GM12878 (cell line): ENCODE measurements at regions not wholly inside any gene's neighbourhood (a gene's known extent, or its start where the extent isn't known, plus 50 kb on each side); places are given as distances from the start of the nearest gene placed in this dataset.

Source experiments
- BHLHE40 ChIP-seq, 2 experiments: fragments of 450-650 bp in 1 of 2; IDR thresholded peaks; 2 replicates each; pipeline ENCODE4 v1.6.1; 2011 to 2017; ENCODE audit warnings: low read depth in 2 of 2, borderline replicate concordance in 1 of 2, improper control_type of control experiment in 1 of 2, low read length in 1 of 2, mild to moderate bottlenecking in 1 of 2
- BMI1 ChIP-seq: fragments of 450-650 bp; IDR thresholded peaks from 2 replicates; pipeline ENCODE4 v1.6.1; 2016; ENCODE audit warnings: mild to moderate bottlenecking, moderate library complexity, borderline replicate concordance
- CBX3 ChIP-seq: fragments of 200-600 bp; sonication (generic); IDR thresholded peaks from 2 replicates; pipeline ENCODE4 v1.6.1; 2016; ENCODE audit warnings: low read depth, borderline replicate concordance
- CUX1 ChIP-seq: IDR thresholded peaks from 2 replicates; pipeline ENCODE4 v1.6.1; 2012; ENCODE audit warnings: improper control_type of control experiment, low read depth, low read length; ENCODE audit not compliant: insufficient replicate concordance
- FOS ChIP-seq: IDR thresholded peaks from 3 replicates; pipeline ENCODE4 v1.6.1; 2011; ENCODE audit warnings: borderline replicate concordance; ENCODE audit not compliant: insufficient read length; ENCODE audit errors: extremely low read depth
- IKZF2 ChIP-seq, 2 experiments: fragments of 450-650 bp; IDR thresholded peaks; 2 replicates each; pipeline ENCODE4 v1.6.1; 2017; ENCODE audit warnings: mild to moderate bottlenecking in 2 of 2, moderate library complexity in 2 of 2
- KAT2A ChIP-seq: conservative IDR thresholded peaks from 2 replicates; pipeline ENCODE4 v1.6.1; 2011; ENCODE audit warnings: low read depth, low read length; ENCODE audit not compliant: control insufficient read depth
- MEF2A ChIP-seq: IDR thresholded peaks from 2 replicates; pipeline ENCODE4 v1.6.1; 2011; ENCODE audit warnings: low read depth, mild to moderate bottlenecking, low read length, moderate library complexity; ENCODE audit not compliant: insufficient read depth
- NFYB ChIP-seq: IDR thresholded peaks from 2 replicates; pipeline ENCODE4 v1.6.1; 2011; ENCODE audit warnings: low read depth, mild to moderate bottlenecking, low read length, improper control_type of control experiment, moderate library complexity; ENCODE audit not compliant: insufficient read depth
- NR2F1 ChIP-seq: fragments of 450-650 bp; conservative IDR thresholded peaks from 2 replicates; pipeline ENCODE4 v1.6.1; 2017; ENCODE audit warnings: mild to moderate bottlenecking
- RAD21 ChIP-seq: IDR thresholded peaks from 2 replicates; pipeline ENCODE4 v1.6.1; 2011; ENCODE audit warnings: mild to moderate bottlenecking, low read depth, low read length, moderate library complexity; ENCODE audit not compliant: insufficient read depth
- RAD51 ChIP-seq: fragments of 450-650 bp; IDR thresholded peaks from 2 replicates; pipeline ENCODE4 v1.6.1; 2016; ENCODE audit warnings: moderate library complexity, mild to moderate bottlenecking, inconsistent platforms
- RB1 ChIP-seq: fragments of 450-650 bp; formaldehyde crosslinking; IDR thresholded peaks from 2 replicates; pipeline ENCODE4 v1.6.1; 2017; ENCODE audit warnings: mild to moderate bottlenecking, borderline replicate concordance
- SMAD1 ChIP-seq: fragments of 450-650 bp; IDR thresholded peaks from 2 replicates; pipeline ENCODE4 v1.6.1; 2018; ENCODE audit warnings: mild to moderate bottlenecking, low read depth; ENCODE audit not compliant: partially characterized antibody
- SMARCA5 ChIP-seq: fragments of 450-650 bp; IDR thresholded peaks from 2 replicates; pipeline ENCODE4 v1.6.1; 2017; ENCODE audit warnings: mild to moderate bottlenecking
- SP1 ChIP-seq: IDR thresholded peaks from one replicate; pipeline ENCODE4 v1.6.1; 2011; ENCODE audit warnings: low read depth, low read length
- STAT1 ChIP-seq: fragments of 450-650 bp; conservative IDR thresholded peaks from 2 replicates; pipeline ENCODE4 v1.6.1; 2014; ENCODE audit warnings: antibody characterized with exemption, mild to moderate bottlenecking
- STAT3 ChIP-seq: IDR thresholded peaks from 2 replicates; pipeline ENCODE4 v1.6.1; 2011; ENCODE audit warnings: low read depth, low read length, improper control_type of control experiment
- SUZ12 ChIP-seq: fragments of 200-600 bp; sonication (generic); IDR thresholded peaks from one replicate; pipeline ENCODE4 v1.6.1; 2018; ENCODE audit warnings: antibody characterized with exemption, mild to moderate bottlenecking; ENCODE audit not compliant: unreplicated experiment
- USF1 ChIP-seq: IDR thresholded peaks from 2 replicates; pipeline ENCODE4 v1.6.1; 2011; ENCODE audit warnings: borderline replicate concordance, low read depth, mild to moderate bottlenecking, moderate library complexity, mixed read lengths, low read length; ENCODE audit not compliant: insufficient read depth; ENCODE audit errors: extremely low read length
- ZNF274 ChIP-seq: IDR thresholded peaks from one replicate; pipeline ENCODE4 v1.8.0; 2011; ENCODE audit not compliant: insufficient read length, insufficient read depth
- TF ChIP-seq, protein P1 (sequence below): fragments of 450-650 bp; IDR thresholded peaks from 2 replicates; pipeline ENCODE4 v1.6.1; 2017; ENCODE audit warnings: mild to moderate bottlenecking

DNA sequence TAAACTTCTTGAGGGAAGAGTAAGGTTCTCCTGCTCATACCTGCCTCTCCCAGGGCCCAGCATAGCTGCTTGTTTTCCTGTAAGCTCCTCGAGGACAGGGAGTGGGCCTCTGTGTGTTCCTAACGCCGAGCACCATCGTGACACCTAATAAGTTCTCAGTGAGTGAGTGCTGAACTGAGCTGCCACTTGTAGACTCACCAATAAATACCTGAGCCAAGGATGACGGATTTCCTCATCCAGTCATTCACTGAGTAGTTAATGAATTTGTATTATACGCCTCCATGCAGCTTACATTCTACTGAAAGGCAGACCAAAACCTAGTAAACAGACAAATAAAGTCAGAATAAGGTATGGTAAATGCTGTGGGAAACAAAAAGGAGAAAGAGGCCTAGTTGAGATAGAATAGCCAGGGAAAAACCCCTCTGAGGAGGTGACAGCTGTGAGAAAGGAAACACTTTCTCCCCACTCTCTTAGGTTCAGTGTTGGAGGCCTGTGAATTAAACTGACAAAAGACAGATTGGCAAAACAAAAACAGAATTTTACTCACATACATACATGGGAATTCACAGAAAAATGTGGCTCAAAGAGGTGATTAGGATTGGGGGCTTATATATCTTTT, 138.6 kb downstream of the B3GNT2 start (continued):
- TF ChIP-seq RAD21 (0 out of 2 replicates have a peak, but pooled peaks have one; percentile 1), USF1 (no peak), NR2F1 (no peak), BMI1 (no peak), RB1 (no peak), SP1 (no peak), CUX1 (peak; percentile 90), NFYB (no peak), IKZF2 (IDR thresholded peaks at IDR 0.05) (peak in 1 of 2 experiments; percentile 34; a peak in 1 of 4 replicates), SMARCA5 (no peak), BHLHE40 (IDR thresholded peaks at IDR 0.05; ENCODE audit: borderline replicate concordance in 1 of 2, low read depth in 2 of 2, low read length in 1 of 2) (no peak), MEF2A (no peak), STAT3 (0 out of 2 replicates have a peak, but pooled peaks have one; percentile 51), KAT2A (no peak), SMAD1 (peak; percentile 50), ZNF274 (no peak), FOS (no peak), STAT1 (no peak), CBX3 (no peak), RAD51 (no peak), SUZ12 (no peak)
- TF ChIP-seq, protein P1, sequence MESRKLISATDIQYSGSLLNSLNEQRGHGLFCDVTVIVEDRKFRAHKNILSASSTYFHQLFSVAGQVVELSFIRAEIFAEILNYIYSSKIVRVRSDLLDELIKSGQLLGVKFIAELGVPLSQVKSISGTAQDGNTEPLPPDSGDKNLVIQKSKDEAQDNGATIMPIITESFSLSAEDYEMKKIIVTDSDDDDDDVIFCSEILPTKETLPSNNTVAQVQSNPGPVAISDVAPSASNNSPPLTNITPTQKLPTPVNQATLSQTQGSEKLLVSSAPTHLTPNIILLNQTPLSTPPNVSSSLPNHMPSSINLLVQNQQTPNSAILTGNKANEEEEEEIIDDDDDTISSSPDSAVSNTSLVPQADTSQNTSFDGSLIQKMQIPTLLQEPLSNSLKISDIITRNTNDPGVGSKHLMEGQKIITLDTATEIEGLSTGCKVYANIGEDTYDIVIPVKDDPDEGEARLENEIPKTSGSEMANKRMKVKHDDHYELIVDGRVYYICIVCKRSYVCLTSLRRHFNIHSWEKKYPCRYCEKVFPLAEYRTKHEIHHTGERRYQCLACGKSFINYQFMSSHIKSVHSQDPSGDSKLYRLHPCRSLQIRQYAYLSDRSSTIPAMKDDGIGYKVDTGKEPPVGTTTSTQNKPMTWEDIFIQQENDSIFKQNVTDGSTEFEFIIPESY: no peak; the same call in 1 of the 2 replicates
